ENCODE measurements at regions not wholly inside any gene's neighbourhood (a gene's known extent, or its start where the extent isn't known, plus 50 kb on each side); places are given as distances from the start of the nearest gene placed in this dataset.
A peak's percentile ranks its signal among the peaks of the same experiment; 100 is the strongest.

DNA sequence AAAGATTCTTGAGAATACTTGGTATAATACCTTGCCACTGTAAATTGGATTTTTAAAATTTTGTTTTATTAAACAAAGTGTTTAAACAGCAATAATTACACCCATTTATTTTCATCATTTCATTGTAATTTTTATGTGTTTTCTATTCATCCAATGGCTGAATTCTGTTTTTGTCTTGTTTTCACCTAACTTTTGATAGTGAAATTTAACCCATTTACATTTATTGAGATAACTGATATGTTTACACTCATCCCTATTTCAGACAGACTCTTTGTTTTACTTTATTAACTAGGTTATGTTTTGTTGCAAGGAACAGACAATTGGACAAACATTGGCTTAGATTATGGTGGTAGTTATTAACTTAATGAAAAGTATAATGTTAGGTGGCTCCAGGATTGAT, 113.1 kb upstream of the REG3A start:
- Mint-ChIP-seq H3K4me3 (no peak overlapping the region), H3K36me3 (ENCODE audit: low read depth) (no peaks in the 10 kb centered on the region), H3K4me1 (no peaks in the 10 kb centered on the region), H3K27ac (no peak overlapping the region), H3K27me3 (ENCODE audit: low read depth) (no peaks in the 10 kb centered on the region), H3K9me3 (peaks cover 9% of the 10 kb centered on the region)
- TF ChIP-seq, protein P1, sequence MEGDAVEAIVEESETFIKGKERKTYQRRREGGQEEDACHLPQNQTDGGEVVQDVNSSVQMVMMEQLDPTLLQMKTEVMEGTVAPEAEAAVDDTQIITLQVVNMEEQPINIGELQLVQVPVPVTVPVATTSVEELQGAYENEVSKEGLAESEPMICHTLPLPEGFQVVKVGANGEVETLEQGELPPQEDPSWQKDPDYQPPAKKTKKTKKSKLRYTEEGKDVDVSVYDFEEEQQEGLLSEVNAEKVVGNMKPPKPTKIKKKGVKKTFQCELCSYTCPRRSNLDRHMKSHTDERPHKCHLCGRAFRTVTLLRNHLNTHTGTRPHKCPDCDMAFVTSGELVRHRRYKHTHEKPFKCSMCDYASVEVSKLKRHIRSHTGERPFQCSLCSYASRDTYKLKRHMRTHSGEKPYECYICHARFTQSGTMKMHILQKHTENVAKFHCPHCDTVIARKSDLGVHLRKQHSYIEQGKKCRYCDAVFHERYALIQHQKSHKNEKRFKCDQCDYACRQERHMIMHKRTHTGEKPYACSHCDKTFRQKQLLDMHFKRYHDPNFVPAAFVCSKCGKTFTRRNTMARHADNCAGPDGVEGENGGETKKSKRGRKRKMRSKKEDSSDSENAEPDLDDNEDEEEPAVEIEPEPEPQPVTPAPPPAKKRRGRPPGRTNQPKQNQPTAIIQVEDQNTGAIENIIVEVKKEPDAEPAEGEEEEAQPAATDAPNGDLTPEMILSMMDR (IDR thresholded peaks at IDR 0.05; ENCODE audit: unreplicated experiment in 3 of 3) = no peak

DNA sequence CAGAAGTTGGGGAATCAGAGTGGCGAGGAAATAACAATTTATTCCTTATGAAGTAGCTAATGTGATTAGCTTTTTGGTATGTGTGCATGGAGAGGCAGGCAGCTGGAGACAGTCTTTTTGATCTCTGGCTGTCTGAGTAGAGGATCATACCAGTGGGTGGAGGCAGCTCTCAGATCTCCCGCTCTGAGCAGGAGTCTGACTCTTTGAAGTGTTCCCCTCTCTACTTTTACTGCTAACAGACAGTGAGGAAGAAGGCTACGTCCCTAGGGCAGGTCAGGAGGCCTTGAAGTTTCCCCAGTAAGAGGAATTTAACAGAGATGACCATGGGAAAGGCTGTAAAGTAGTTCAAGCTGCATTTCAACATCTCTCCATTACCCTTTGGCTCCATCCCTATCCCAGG, 111.9 kb upstream of the REG3A start:
- H3K4me1 Mint-ChIP-seq = no peaks in the 10 kb centered on the region
- H3K9me3 Mint-ChIP-seq = peaks cover 9% of the 10 kb centered on the region
- H3K36me3 Mint-ChIP-seq (ENCODE audit: low read depth) = no peaks in the 10 kb centered on the region
- TF ChIP-seq, protein P1 (IDR thresholded peaks at IDR 0.05; ENCODE audit: unreplicated experiment in 3 of 3) = no peak
- H3K4me3 Mint-ChIP-seq = no peak overlapping the region
- H3K27ac Mint-ChIP-seq = peak overlapping the region in 1 of 3 experiments; percentile 75
- no peaks in the 10 kb centered on the region for H3K27me3 Mint-ChIP-seq (ENCODE audit: low read depth)

DNA sequence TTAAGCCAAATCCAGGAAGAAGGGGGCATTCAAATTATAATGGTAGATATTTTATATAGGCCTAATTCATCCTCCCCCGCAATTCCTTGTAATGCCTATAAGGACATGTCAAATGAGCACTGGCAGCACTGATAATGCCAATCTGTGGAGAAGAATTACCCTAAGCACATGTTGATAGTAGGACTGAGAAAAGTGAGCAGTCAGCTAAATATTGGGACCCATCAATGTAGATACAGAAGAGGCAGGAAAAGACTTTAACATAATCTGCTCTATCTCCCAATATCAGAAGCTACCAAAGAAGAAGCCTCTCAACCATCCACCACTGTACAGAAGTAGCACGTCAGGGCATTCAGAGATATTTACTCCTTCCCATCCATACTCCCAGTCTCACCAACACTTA, 101.3 kb upstream of the REG3A start:
- no peaks in the 10 kb centered on the region for H3K9me3 Mint-ChIP-seq
- no peaks in the 10 kb centered on the region for H3K4me1 Mint-ChIP-seq
- no peak overlapping the region for H3K4me3 Mint-ChIP-seq
- H3K27me3 Mint-ChIP-seq (ENCODE audit: low read depth) = no peaks in the 10 kb centered on the region
- TF ChIP-seq, protein P1 (IDR thresholded peaks at IDR 0.05; ENCODE audit: unreplicated experiment in 3 of 3) = no peak
- no peaks in the 10 kb centered on the region for H3K36me3 Mint-ChIP-seq (ENCODE audit: low read depth)
- no peak overlapping the region for H3K27ac Mint-ChIP-seq

DNA sequence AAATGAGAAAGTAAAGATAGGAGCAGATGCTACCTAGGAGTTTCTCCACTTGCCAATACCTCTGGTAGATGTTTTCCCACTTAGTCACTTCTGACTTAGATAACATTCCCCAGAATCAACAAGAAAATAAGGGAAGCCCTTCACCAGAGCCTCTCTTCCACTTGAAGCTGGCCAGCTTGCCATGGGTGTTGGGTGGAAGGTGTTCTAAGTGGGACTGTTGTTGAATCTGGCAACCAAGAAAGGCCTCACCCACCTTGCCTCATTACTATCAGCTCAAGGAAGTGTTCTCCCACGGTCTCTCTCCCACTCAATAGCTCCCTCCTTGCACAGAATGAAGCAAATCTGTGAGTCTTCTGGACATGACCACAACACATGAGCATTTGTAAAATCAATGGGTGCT, 100.4 kb upstream of the REG3A start:
- Mint-ChIP-seq H3K27me3 (ENCODE audit: low read depth) (no peaks in the 10 kb centered on the region), H3K27ac (no peak overlapping the region), H3K4me3 (no peak overlapping the region), H3K9me3 (no peaks in the 10 kb centered on the region), H3K4me1 (no peaks in the 10 kb centered on the region), H3K36me3 (ENCODE audit: low read depth) (no peaks in the 10 kb centered on the region)
- TF ChIP-seq, protein P1 (IDR thresholded peaks at IDR 0.05; ENCODE audit: unreplicated experiment in 3 of 3) = no peak

DNA sequence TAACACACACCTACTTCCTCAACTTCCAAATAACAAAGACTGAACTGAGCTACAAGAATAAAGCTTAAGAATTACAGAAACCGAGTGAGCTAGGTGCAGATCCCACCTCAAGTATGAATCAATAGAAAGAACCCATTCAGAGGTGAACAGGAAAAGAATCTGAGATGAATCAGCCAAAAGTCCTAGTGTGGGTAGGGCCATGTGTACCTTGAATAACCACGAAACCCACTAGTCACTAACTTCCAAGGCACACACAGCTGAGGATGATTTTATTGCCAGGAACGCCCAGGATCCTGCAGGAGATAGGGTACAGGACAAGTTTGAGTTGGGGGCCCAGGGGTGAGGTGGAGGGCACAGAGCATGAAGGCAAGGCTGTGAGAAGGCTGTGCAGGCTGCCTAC, 99.7 kb upstream of the REG3A start:
- TF ChIP-seq, protein P1 (IDR thresholded peaks at IDR 0.05; ENCODE audit: unreplicated experiment in 3 of 3) = no peak
- Mint-ChIP-seq H3K9me3 (no peaks in the 10 kb centered on the region), H3K4me3 (no peak overlapping the region), H3K27ac (no peak overlapping the region), H3K4me1 (no peaks in the 10 kb centered on the region), H3K36me3 (ENCODE audit: low read depth) (no peaks in the 10 kb centered on the region), H3K27me3 (ENCODE audit: low read depth) (no peaks in the 10 kb centered on the region)

DNA sequence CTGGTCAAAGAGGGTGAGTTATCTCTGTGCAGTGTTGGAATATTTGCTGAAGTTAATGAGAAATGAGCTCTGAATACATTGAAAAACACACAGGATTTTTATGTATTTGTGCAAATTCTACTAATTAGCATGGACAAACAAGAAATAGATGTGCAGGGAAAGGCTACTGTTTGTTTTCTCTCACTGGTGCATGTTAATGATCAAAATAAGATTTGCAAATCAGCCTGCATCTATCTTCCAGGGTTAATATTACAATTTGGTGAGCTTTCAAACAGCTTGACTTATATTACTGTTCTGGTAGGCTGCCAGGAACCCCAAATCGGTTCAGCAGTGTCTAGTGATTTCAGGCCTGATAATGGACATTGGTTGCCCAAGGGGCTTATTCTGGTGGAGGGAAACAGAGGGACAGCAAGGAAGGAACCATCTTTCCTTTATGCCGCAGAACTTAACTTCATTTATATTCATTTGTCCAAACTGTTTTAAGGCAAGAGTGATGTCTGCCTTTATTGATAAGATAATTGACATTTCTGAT, 93.8 kb upstream of the REG3A start:
- no peaks in the 10 kb centered on the region for H3K27me3 Mint-ChIP-seq (ENCODE audit: low read depth)
- TF ChIP-seq, protein P1 (IDR thresholded peaks at IDR 0.05; ENCODE audit: unreplicated experiment in 3 of 3) = no peak
- H3K27ac Mint-ChIP-seq = no peak overlapping the region
- no peaks in the 10 kb centered on the region for H3K9me3 Mint-ChIP-seq
- no peak overlapping the region for H3K4me3 Mint-ChIP-seq
- H3K36me3 Mint-ChIP-seq (ENCODE audit: low read depth) = no peaks in the 10 kb centered on the region
- no peaks in the 10 kb centered on the region for H3K4me1 Mint-ChIP-seq
